Adrenal gland (tissue), 5 donors: ENCODE measurements at regions not wholly inside any gene's neighbourhood (a gene's known extent, or its start where the extent isn't known, plus 50 kb on each side); places are given as distances from the start of the nearest gene placed in this dataset.

Source experiments
- POLR2A ChIP-seq, 2 donors: fragments of 450-650 bp; IDR thresholded peaks; one replicate each; pipeline ENCODE4 v1.6.1; 2017; ENCODE audit warnings: antibody characterized with exemption in 2 of 2, mild to moderate bottlenecking in 2 of 2, moderate library complexity in 1 of 2
- TF ChIP-seq, protein P1 (sequence below), 6 experiments: fragments of 450-650 bp in 4 of 6; fragments of 200-600 bp in 2 of 6; sonication (generic) in 1 of 6; IDR thresholded peaks; 1 replicate in 5 of 6; 2 replicates in 1 of 6; pipeline versions ENCODE4 v1.5.1 to v1.8.0; 2016 to 2021; ENCODE audit warnings: antibody characterized with exemption in 6 of 6, mild to moderate bottlenecking in 2 of 6, moderate library complexity in 1 of 6
- donor health status: DM: no; HTN: no; CAD: no.

DNA sequence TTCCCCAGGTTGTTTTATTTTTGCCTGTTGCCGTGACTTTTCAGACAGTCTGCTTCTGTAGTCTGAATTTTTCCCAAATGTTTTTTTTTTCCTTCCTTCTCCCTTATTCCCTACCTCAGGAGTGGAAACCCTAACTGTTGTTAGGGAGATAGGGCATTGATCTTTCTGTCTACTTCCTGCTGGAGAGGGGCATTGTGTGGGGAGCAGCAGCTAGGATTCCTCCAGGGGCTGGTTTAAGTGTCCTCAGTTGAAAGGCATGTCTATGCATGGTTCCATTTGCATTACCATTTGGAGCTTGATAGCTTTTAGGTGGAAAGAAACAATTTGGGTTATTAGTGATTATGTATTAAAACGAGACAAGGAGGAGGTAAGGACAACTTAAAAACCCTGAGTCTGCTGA is 383.9 kb downstream of the DCAF12L2 start:
- TF ChIP-seq, protein P1, sequence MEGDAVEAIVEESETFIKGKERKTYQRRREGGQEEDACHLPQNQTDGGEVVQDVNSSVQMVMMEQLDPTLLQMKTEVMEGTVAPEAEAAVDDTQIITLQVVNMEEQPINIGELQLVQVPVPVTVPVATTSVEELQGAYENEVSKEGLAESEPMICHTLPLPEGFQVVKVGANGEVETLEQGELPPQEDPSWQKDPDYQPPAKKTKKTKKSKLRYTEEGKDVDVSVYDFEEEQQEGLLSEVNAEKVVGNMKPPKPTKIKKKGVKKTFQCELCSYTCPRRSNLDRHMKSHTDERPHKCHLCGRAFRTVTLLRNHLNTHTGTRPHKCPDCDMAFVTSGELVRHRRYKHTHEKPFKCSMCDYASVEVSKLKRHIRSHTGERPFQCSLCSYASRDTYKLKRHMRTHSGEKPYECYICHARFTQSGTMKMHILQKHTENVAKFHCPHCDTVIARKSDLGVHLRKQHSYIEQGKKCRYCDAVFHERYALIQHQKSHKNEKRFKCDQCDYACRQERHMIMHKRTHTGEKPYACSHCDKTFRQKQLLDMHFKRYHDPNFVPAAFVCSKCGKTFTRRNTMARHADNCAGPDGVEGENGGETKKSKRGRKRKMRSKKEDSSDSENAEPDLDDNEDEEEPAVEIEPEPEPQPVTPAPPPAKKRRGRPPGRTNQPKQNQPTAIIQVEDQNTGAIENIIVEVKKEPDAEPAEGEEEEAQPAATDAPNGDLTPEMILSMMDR (IDR thresholded peaks at IDR 0.05): no peak
- TF ChIP-seq POLR2A (IDR thresholded peaks at IDR 0.05): no peak
